Dendritic cell treated with granulocyte-macrophage colony-stimulating factor and Interleukin-4, amounts not matched to agents 40 ng/mL and 50 ng/mL, for 4 days (primary cell): ENCODE measurements at regions not wholly inside any gene's neighbourhood (a gene's known extent, or its start where the extent isn't known, plus 50 kb on each side); places are given as distances from the start of the nearest gene placed in this dataset.

Experiments used
- H3K27ac Mint-ChIP-seq: one replicate; pipeline ENCODE4 v1.8.0; 2022; ENCODE audit warnings: mild to moderate bottlenecking, mixed read lengths
- H3K27me3 Mint-ChIP-seq: one replicate; pipeline ENCODE4 v1.8.0; 2022; ENCODE audit warnings: mild to moderate bottlenecking, mixed read lengths
- H3K36me3 Mint-ChIP-seq: one replicate; pipeline ENCODE4 v1.8.0; 2022; ENCODE audit warnings: low read depth, mixed read lengths
- H3K4me1 Mint-ChIP-seq: one replicate; pipeline ENCODE4 v1.8.0; 2022; ENCODE audit warnings: low read depth, mixed read lengths
- H3K4me3 Mint-ChIP-seq: one replicate; pipeline ENCODE4 v1.8.0; 2022; ENCODE audit warnings: mild to moderate bottlenecking, moderate library complexity, mixed read lengths
- H3K9me3 Mint-ChIP-seq: one replicate; pipeline ENCODE4 v1.8.0; 2022; ENCODE audit warnings: mixed read lengths
- intact Hi-C: fragments of 100-400 bp; cut with micrococcal nuclease; formaldehyde crosslinking; loops from one replicate; pipeline ENCODE4 v1.15.0; 2022

GRCh38 chr13:88895261-88895941 lies 1224.2 kb downstream of the SLITRK5 start:
- H3K4me3 Mint-ChIP-seq, result no peak overlapping the region
- intact Hi-C loops, result no loop called here
- no peaks in the 10 kb centered on the region for H3K27me3 Mint-ChIP-seq
- peaks cover 10% of the 10 kb centered on the region for H3K9me3 Mint-ChIP-seq
- no peaks in the 10 kb centered on the region for H3K4me1 Mint-ChIP-seq
- H3K27ac Mint-ChIP-seq, result no peak overlapping the region
- no peaks in the 10 kb centered on the region for H3K36me3 Mint-ChIP-seq

DNA sequence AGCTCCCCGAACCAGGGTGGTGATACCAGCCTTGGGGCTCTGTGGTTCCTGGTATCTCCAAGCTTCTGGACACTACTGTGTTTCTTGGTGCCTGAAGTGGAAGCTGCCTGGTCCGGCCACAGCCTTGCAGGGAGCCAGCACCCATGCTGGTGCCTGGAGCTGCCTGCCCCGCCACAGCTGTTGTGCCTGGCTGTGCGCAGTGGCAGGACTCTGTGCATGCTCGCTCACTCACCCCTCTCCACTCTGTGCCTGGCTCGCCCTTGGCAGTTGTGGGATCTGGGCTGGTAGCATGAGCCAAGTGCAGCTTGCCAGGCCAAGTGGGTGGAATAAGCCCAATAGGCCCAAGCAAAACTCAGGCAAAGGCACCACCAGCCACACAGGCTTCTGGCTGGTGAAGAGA lies 1225.3 kb downstream of the SLITRK5 start:
- Mint-ChIP-seq H3K4me1 (no peaks in the 10 kb centered on the region), H3K36me3 (no peaks in the 10 kb centered on the region), H3K27me3 (no peaks in the 10 kb centered on the region), H3K4me3 (no peak overlapping the region), H3K27ac (no peak overlapping the region), H3K9me3 (peaks cover 10% of the 10 kb centered on the region)
- intact Hi-C loops, result no loop called here

- Mint-ChIP-seq H3K27me3 (no peaks in the 10 kb centered on the region), H3K36me3 (no peaks in the 10 kb centered on the region), H3K27ac (no peak overlapping the region), H3K4me1 (no peaks in the 10 kb centered on the region), H3K9me3 (peaks cover 13% of the 10 kb centered on the region), H3K4me3 (no peak overlapping the region)
- intact Hi-C loops, result no loop called here
These were observed 1237.8 kb downstream of the SLITRK5 start for GRCh38 chr13:88908961-88909441.

DNA sequence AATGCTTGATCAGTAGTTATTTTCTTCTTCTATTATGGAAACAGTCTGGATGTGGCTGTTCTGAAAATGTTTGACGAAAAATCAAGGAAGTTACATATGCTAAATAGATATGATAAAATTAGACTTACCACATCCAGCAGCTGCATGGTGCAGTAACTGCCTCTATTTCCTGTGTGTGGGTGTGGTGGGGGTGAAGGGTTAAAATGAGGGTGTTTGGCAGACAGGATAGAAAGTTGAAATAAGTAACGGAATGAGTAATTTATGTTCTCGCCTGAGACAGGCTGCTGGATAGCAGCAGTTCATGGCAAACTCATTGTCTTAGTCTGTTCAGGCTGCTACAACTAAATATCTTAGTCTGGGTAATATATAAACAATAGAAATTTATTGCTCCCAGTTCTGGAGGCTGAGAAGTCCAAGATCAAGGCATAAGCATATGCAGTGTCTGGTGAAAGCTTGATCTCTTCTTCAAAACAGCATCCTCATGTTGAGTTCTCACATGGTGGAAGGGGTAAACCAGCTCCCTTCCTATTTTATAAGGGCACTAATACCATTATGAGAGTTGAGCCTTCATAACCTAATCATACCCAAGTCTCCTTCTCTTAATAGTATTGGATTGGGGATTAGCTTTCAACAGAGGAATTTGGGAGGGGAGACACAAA lies 1248.9 kb downstream of the SLITRK5 start:
- Mint-ChIP-seq H3K27ac (no peak overlapping the region), H3K36me3 (no peaks in the 10 kb centered on the region), H3K9me3 (peaks cover 51% of the 10 kb centered on the region), H3K27me3 (no peaks in the 10 kb centered on the region), H3K4me3 (no peak overlapping the region), H3K4me1 (peaks cover 9% of the 10 kb centered on the region)
- intact Hi-C loops, result no loop called here

DNA sequence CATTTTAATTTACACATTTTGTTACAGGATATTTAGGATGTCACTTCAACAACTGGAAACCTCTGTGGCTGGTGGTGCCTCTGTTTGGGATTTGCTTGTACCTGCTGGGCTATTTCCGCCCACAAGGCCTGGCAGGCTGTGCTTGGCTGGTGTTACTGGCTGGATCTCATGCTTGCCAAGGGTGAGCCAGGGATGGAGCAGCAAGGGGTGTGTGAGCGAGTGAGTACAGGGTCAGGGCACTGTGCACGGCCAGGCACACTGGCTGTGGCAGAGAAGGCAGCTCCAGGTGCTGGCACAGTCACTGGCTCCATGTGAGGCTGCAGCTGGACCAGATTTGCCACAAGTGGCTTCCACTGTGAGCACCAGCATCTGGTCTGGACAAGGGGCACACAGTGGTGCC lies 1254.8 kb downstream of the SLITRK5 start:
- H3K27me3 Mint-ChIP-seq, result no peaks in the 10 kb centered on the region
- no peak overlapping the region for H3K4me3 Mint-ChIP-seq
- intact Hi-C loops, result no loop called here
- no peaks in the 10 kb centered on the region for H3K4me1 Mint-ChIP-seq
- peaks cover 25% of the 10 kb centered on the region for H3K9me3 Mint-ChIP-seq
- H3K36me3 Mint-ChIP-seq, result no peaks in the 10 kb centered on the region
- H3K27ac Mint-ChIP-seq, result no peak overlapping the region

GRCh38 chr13:88926890-88927502 lies 1255.8 kb downstream of the SLITRK5 start:
- peaks cover 19% of the 10 kb centered on the region for H3K9me3 Mint-ChIP-seq
- H3K27me3 Mint-ChIP-seq, result no peaks in the 10 kb centered on the region
- intact Hi-C loops, result no loop called here
- H3K27ac Mint-ChIP-seq, result no peak overlapping the region
- no peaks in the 10 kb centered on the region for H3K36me3 Mint-ChIP-seq
- no peak overlapping the region for H3K4me3 Mint-ChIP-seq
- H3K4me1 Mint-ChIP-seq, result no peaks in the 10 kb centered on the region

GRCh38 chr13:88932950-88933349 lies 1261.8 kb downstream of the SLITRK5 start:
- H3K36me3 Mint-ChIP-seq, result no peaks in the 10 kb centered on the region
- peaks cover 9% of the 10 kb centered on the region for H3K9me3 Mint-ChIP-seq
- H3K4me1 Mint-ChIP-seq, result peaks cover 4% of the 10 kb centered on the region
- no peak overlapping the region for H3K4me3 Mint-ChIP-seq
- intact Hi-C loops, result no loop called here
- no peak overlapping the region for H3K27ac Mint-ChIP-seq
- no peaks in the 10 kb centered on the region for H3K27me3 Mint-ChIP-seq

- peaks cover 10% of the 10 kb centered on the region for H3K9me3 Mint-ChIP-seq
- intact Hi-C loops, result no loop called here
- no peaks in the 10 kb centered on the region for H3K36me3 Mint-ChIP-seq
- H3K4me3 Mint-ChIP-seq, result no peak overlapping the region
- H3K27ac Mint-ChIP-seq, result no peak overlapping the region
- no peaks in the 10 kb centered on the region for H3K27me3 Mint-ChIP-seq
- H3K4me1 Mint-ChIP-seq, result peaks cover 10% of the 10 kb centered on the region
These were observed 1266.2 kb downstream of the SLITRK5 start for GRCh38 chr13:88937384-88937783.

GRCh38 chr13:88945793-88946192 lies 1274.6 kb downstream of the SLITRK5 start:
- H3K9me3 Mint-ChIP-seq, result peaks cover 29% of the 10 kb centered on the region
- no peaks in the 10 kb centered on the region for H3K27me3 Mint-ChIP-seq
- no peak overlapping the region for H3K4me3 Mint-ChIP-seq
- no peaks in the 10 kb centered on the region for H3K4me1 Mint-ChIP-seq
- intact Hi-C loops, result no loop called here
- H3K27ac Mint-ChIP-seq, result no peak overlapping the region
- H3K36me3 Mint-ChIP-seq, result no peaks in the 10 kb centered on the region

DNA sequence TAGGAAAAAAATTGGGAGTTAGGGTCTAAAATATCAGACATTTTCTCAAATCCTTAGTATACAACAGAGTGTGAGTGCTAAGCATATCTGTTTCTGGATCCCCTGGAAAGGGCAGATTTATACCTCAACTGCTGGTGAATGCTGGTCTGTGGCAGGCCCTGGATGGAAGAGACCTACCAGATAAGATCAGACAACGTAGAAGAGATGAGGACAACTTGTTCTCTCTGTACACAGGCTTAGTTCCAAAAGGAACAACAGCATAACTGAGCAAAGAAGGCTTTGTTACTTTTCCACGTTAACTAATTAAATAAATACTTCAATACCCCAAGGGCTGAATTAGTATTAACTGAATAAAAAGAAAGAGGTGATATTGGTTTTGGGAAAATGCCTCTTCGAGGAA lies 1277.3 kb downstream of the SLITRK5 start:
- Mint-ChIP-seq H3K27ac (no peak overlapping the region), H3K9me3 (peaks cover 20% of the 10 kb centered on the region), H3K27me3 (no peaks in the 10 kb centered on the region), H3K36me3 (no peaks in the 10 kb centered on the region), H3K4me3 (no peak overlapping the region), H3K4me1 (no peaks in the 10 kb centered on the region)
- intact Hi-C loops, result no loop called here

DNA sequence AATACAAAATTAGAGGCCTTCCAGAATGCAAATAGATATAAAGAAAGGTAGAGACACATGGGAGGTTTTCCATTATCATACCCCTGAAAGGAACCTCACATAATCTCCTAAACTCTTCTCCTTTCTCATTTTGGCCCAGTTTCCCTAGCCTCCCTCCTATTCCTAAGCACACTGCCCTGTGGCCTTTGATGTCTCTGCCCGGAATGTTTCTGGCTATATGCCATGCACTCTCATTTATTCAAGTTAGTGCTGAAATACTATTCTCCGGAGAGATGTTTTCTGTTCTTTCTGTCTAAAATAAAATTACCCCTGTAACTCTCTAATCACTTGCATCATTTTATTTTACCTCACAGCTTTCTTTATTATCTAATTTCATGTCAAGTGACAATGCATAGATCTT lies 1287.7 kb downstream of the SLITRK5 start:
- Mint-ChIP-seq H3K4me3 (no peak overlapping the region), H3K27ac (no peak overlapping the region), H3K9me3 (peaks cover 21% of the 10 kb centered on the region), H3K36me3 (no peaks in the 10 kb centered on the region), H3K4me1 (no peaks in the 10 kb centered on the region), H3K27me3 (no peaks in the 10 kb centered on the region)
- intact Hi-C loops, result no loop called here

GRCh38 chr13:88976466-88976865 lies 1305.3 kb downstream of the SLITRK5 start:
- Mint-ChIP-seq H3K4me3 (no peak overlapping the region), H3K9me3 (peaks cover 6% of the 10 kb centered on the region), H3K4me1 (no peaks in the 10 kb centered on the region), H3K27me3 (no peaks in the 10 kb centered on the region), H3K27ac (no peak overlapping the region), H3K36me3 (no peaks in the 10 kb centered on the region)
- intact Hi-C loops, result no loop called here

GRCh38 chr13:88978607-88979006 lies 1307.4 kb downstream of the SLITRK5 start:
- Mint-ChIP-seq H3K4me1 (no peaks in the 10 kb centered on the region), H3K9me3 (no peaks in the 10 kb centered on the region), H3K27ac (no peak overlapping the region), H3K4me3 (no peak overlapping the region), H3K36me3 (no peaks in the 10 kb centered on the region), H3K27me3 (no peaks in the 10 kb centered on the region)
- intact Hi-C loops, result no loop called here

DNA sequence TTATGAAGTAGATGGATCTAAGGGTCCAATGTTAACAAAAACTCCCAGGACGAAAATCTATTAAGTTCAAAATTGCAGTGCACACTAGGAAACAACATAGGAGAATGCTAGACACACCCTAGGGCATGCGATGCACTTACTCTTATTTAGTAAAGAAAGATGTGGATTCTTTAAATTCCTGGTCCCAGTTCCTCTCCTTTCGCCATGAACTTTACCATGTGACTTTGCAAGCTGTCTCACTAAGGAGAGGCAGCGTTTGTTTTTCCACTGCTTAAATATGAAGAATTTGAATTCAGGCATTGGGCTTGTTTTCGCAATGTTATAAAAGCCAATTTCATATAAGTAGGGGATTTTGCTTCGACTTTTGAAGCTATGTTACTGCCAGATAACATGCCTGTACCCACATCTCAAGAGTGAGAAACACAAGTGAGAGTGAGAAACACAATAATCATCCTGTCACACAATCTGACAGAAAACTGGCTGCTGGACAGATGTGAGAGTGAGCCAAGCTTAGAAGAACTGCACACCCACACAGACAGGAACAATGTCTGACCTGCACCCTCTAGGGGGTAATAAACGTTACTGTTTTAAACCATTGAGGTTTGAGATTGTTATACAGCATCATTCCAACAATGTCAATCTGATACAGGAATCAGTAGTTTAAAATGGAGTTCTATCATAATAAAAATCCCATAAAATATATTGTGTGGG lies 1308.4 kb downstream of the SLITRK5 start:
- intact Hi-C loops, result no loop called here
- H3K4me3 Mint-ChIP-seq, result no peak overlapping the region
- H3K4me1 Mint-ChIP-seq, result no peaks in the 10 kb centered on the region
- H3K27ac Mint-ChIP-seq, result no peak overlapping the region
- no peaks in the 10 kb centered on the region for H3K9me3 Mint-ChIP-seq
- no peaks in the 10 kb centered on the region for H3K27me3 Mint-ChIP-seq
- H3K36me3 Mint-ChIP-seq, result no peaks in the 10 kb centered on the region
